GM18519 (cell line): ENCODE measurements at regions not wholly inside any gene's neighbourhood (a gene's known extent, or its start where the extent isn't known, plus 50 kb on each side); places are given as distances from the start of the nearest gene placed in this dataset.
"Not testable (repeated sequence)": the region's sequence is repeated elsewhere in the genome, so short reads cannot be mapped to it uniquely, and the experiment has no call there.

Experiments
- ATAC-seq: cut with Tn5 transposase; IDR thresholded peaks from one replicate; pipeline ENCODE4 v1.9.1; 2021; ENCODE audit warnings: mild to moderate bottlenecking, moderate library complexity; ENCODE audit not compliant: unreplicated experiment, low FRiP score

- ATAC-seq = no peak
Measured at GRCh38 chr2:175310813-175311504, 129.4 kb upstream of the ATP5MC3 start.

GRCh38 chr2:175309799-175310198, 128.3 kb upstream of the ATP5MC3 start:
- no peak for ATAC-seq

DNA sequence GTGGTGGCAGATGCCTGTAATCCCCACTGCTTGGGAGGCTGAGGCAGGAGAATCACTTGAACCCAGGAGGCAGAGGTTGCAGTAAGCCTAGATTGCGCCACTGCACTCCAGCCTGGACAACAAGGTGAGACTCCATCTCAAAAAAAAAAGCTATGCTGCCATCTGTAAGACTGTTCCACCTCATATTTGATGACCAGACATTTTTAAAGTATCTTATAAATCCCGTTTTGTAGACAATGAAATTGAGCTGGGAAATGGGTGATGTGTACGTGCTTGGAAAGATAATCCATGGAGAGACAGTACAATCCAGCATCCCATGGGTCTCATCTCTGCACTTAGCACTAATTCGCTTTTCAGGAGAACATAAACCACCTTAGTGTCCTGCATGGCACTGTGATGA, 126.5 kb upstream of the ATP5MC3 start:
- ATAC-seq = no peak

DNA sequence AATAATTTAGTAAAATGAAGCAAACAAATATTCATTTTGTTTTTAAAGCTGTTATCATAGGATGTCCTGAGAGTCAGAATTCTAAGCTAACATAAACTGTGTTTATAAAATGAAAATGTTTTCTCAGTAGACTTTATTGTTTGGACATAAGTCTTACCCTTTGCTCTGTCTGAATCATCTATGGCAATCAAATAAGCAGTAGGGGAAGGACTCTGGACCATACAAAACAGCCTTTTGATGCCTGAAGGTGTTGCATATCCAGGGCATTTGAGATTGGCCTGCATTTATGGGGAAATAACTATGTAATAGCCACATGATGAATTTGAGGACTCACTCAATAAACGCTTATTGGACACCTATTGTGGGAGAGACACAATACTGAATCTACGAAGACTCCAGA, 123.0 kb upstream of the ATP5MC3 start:
- ATAC-seq = no peak

GRCh38 chr2:175293776-175294175, 112.3 kb upstream of the ATP5MC3 start:
- ATAC-seq = no peak

- no peak for ATAC-seq
Measured at GRCh38 chr2:175293195-175293594, 111.7 kb upstream of the ATP5MC3 start.

GRCh38 chr2:175282886-175283285, 101.4 kb upstream of the ATP5MC3 start:
- ATAC-seq = no peak

DNA sequence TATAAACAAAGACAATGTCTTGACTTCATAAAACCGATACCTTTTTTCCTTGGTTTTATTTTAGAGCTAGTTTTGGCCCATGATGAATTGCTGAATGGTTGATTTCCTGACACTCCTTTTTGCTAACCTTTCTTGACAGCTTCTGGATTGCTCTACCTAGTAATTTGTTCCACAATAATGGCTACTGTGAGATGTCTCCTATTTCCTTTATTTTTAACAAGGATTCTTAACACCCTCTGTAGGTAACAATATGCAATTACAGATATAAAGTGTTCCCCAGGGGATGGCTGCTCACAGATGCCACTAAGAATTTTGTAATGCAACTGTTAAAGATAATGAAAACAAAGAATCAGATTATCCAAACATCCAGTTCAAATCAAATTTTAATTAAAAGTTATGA, 100.8 kb upstream of the ATP5MC3 start:
- no peak for ATAC-seq

DNA sequence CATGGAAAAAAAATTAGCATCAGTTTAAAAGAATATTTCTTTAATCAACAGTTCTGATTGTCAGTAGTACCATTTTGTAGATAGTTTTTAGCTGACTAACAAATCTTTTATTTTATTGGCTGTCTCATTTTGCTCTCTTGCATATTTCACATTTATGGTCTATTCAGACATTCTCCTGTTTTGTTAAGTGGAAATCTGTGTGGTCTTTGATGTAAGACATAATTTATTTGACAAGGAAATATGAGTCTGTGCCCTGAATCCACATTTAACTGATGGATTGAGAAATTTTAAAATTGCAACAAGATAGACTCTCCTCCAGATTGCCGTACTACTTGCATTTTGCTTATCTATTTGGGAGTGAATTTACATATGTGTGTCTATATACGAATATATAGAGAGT, 96.3 kb upstream of the ATP5MC3 start:
- ATAC-seq = no peak

GRCh38 chr2:175275539-175275938, 94.0 kb upstream of the ATP5MC3 start:
- no peak for ATAC-seq

DNA sequence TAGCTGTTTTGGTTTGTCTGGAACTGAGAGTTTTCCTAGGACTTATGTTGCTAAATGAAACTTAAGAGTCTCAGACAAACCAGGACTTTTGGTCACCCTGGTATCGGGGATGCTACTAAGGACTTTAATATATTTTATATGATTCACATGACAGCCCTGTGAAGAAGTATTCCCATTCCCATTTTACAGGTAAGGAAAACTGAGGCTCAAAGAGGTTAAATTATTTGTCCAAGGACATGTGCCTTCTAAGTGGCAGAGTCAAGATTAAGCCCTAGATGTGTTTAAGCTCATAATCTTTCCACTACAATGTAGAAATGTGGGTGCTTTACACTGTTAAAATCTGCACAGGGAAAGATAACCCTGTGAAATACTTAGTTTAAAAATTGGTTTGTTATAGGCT, 77.7 kb upstream of the ATP5MC3 start:
- ATAC-seq = no peak

GRCh38 chr2:175256806-175257585, 75.5 kb upstream of the ATP5MC3 start:
- ATAC-seq = no peak

GRCh38 chr2:175256391-175256790, 74.9 kb upstream of the ATP5MC3 start:
- not testable (repeated sequence) for ATAC-seq

DNA sequence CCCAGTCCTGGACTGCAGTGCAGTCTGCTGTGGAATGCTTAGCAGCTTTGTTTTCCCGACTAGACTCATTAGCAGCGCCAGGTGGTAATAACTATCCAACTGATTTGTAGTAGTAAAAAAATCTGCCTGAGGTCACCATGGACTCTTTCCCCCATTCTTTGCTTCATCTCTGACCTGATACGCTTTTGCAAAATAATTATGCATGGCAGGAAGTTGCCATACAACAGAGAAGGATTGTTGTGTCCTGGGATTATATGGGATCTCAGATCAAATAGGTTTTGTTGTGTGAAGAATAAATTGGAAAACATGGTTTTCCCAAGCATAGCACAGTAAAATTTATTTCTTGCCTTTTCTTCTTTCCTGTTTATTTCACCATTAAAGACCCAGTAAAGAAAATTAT, 72.4 kb upstream of the ATP5MC3 start:
- ATAC-seq = no peak

GRCh38 chr2:175251425-175252041, 70.0 kb upstream of the ATP5MC3 start:
- no peak for ATAC-seq

DNA sequence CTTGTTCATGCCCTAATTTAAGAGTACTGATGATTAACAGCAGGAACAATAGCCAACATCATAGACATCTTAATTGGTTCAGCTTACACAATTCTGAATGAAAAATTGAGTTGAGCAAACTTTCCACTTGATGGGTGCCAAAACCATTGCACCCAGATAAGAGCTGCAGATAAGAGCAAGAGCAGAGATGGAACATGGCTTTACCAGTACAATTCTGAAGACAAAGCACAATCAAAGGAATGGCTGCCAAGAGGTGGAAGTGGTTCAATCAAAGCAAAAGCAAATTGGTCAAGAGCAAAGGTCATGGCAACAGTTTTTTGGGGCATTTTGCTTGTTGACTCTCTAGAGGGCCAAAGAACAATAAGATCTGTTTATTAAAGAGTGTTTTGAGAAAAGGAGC, 65.6 kb upstream of the ATP5MC3 start:
- ATAC-seq = no peak

- no peak for ATAC-seq
Measured at GRCh38 chr2:175244697-175245096, 63.2 kb upstream of the ATP5MC3 start.

DNA sequence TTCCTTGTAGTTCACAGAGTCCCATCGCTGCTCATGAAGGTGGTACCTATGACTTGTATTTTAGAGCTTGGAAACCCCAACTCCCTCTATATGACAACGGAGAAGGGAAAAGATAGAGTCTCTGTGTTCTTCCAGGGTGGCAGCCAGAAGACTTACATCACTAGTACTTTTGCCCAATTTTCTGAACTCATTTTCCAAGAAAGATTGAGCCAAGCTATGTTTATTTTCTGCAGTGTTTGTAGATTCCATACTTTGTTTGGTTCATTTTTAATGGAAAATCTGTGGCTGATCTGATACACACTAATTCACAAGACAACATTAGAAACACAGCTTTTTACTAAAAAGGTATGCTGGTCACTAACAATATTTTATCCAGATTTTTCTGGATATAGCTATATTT, 60.2 kb upstream of the ATP5MC3 start:
- ATAC-seq = no peak

DNA sequence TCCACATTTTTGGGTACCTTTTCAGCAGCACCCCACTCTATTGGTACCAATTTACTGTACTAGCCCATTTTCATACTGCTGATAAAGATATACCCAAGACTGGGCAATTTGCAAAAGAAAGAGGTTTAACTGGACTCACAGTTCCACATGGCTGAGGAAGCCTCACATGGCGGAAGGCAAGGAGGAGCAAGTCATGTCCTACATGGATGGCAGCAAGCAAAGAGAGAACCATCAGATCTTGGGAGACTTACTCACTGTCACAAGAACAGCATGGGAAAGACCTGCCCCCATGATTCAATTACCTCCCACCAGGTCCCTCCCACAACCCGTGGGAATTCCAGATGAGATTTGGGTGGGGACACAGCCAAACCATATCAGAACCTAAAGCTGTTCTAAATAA, 58.5 kb upstream of the ATP5MC3 start:
- not testable (repeated sequence) for ATAC-seq

DNA sequence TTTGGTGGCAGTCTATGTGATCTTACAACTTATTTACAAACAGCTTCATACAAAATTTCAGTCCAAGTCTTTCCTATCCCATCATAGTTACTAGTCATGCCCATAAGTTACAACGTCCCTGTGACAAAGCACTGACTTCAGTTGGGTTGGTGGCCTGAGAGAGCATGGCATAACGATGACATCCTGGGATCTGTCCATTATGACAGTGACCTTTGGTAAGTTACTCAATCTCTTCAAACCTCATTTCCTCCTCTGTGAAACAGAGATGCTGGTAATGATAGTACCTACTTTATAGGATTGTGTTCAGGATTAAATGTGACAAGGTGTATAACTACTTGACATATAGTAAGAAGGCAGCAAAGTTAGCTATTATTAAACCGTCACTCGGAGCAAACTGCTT, 55.4 kb upstream of the ATP5MC3 start:
- ATAC-seq = no peak

DNA sequence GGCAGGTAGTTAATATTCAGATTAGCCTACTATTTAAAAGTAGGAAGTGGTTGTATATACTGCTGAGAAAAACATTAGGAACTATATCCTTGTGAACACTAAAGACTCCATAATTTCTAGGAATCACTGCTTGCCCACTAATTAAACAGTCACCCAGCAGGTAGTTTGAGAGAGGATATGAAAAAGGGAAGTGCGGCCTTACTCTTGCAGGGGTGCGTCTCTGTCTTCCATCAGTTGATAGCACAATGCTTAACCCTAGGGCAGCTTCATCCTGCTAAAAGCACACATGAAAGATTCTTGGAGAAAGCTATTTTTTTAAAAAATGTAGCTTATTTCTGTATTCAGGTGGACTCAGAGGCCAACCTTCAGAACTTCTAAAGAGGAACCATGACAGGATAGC, 53.1 kb upstream of the ATP5MC3 start:
- no peak for ATAC-seq

GRCh38 chr2:175234153-175234552, 52.6 kb upstream of the ATP5MC3 start:
- no peak for ATAC-seq
